B cell (primary cell): ENCODE measurements at regions not wholly inside any gene's neighbourhood (a gene's known extent, or its start where the extent isn't known, plus 50 kb on each side); places are given as distances from the start of the nearest gene placed in this dataset.

ENCODE experiments used
- EZH2 ChIP-seq: IDR thresholded peaks from 2 replicates; pipeline ENCODE4 v1.6.1; 2012; ENCODE audit warnings: borderline replicate concordance, low read depth, mild to moderate bottlenecking, moderate library complexity, low read length; ENCODE audit not compliant: insufficient read depth, poor library complexity, severe bottlenecking
- TF ChIP-seq, protein P1 (sequence below): fragments of 200-600 bp; IDR thresholded peaks from one replicate; pipeline ENCODE4 v1.8.0; 2022; ENCODE audit warnings: antibody characterized with exemption, mild to moderate bottlenecking

DNA sequence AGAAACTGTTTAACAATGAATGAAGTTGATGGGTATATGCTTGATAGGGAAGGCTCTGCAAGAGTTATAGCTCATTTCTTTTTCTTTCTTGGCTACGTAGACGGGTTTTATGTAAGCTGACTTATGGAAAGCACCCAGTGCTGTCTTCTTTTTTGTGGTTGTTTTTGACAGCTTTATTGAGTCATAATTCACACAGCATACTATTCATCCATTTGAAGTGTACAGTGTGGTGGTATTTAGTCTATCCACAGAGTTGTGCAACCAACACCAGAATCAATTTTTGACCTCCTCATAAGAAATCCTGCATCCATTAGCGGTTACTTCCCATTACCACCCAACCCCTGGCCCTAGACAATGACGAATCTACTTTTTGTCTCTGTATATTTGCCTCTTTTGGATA lies 240.6 kb upstream of the KIAA1217 start:
- TF ChIP-seq, protein P1, sequence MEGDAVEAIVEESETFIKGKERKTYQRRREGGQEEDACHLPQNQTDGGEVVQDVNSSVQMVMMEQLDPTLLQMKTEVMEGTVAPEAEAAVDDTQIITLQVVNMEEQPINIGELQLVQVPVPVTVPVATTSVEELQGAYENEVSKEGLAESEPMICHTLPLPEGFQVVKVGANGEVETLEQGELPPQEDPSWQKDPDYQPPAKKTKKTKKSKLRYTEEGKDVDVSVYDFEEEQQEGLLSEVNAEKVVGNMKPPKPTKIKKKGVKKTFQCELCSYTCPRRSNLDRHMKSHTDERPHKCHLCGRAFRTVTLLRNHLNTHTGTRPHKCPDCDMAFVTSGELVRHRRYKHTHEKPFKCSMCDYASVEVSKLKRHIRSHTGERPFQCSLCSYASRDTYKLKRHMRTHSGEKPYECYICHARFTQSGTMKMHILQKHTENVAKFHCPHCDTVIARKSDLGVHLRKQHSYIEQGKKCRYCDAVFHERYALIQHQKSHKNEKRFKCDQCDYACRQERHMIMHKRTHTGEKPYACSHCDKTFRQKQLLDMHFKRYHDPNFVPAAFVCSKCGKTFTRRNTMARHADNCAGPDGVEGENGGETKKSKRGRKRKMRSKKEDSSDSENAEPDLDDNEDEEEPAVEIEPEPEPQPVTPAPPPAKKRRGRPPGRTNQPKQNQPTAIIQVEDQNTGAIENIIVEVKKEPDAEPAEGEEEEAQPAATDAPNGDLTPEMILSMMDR = no peak
- TF ChIP-seq EZH2 = no peak
